H9 (cell line): ENCODE measurements at regions not wholly inside any gene's neighbourhood (a gene's known extent, or its start where the extent isn't known, plus 50 kb on each side); places are given as distances from the start of the nearest gene placed in this dataset.

Experiments used
- DNase-seq: peaks from one replicate; pipeline ENCODE4 v3.0.0-alpha.2; 2017
- H2AFZ ChIP-seq: one replicate; pipeline ENCODE4 v1.6.1; 2013; ENCODE audit warnings: mild to moderate bottlenecking, low read length, control low read depth, moderate library complexity
- H2AK5ac ChIP-seq: 2 replicates; pipeline ENCODE4 v1.6.1; 2013; ENCODE audit warnings: low read length, control low read depth, mixed read lengths; ENCODE audit not compliant: insufficient read length
- H2BK120ac ChIP-seq: one replicate; pipeline ENCODE4 v1.6.1; 2013; ENCODE audit warnings: low read depth, mild to moderate bottlenecking, low read length, control low read depth, inconsistent platforms; ENCODE audit not compliant: poor library complexity, severe bottlenecking
- H2BK12ac ChIP-seq: 2 replicates; pipeline ENCODE4 v1.6.1; 2013; ENCODE audit warnings: low read length, control low read depth, mixed read lengths, low read depth; ENCODE audit not compliant: insufficient read length
- H2BK15ac ChIP-seq: 2 replicates; pipeline ENCODE4 v1.6.1; 2013; ENCODE audit warnings: low read depth, low read length, control low read depth
- H2BK20ac ChIP-seq: one replicate; pipeline ENCODE4 v1.6.1; 2013; ENCODE audit warnings: low read depth, mild to moderate bottlenecking, low read length, control low read depth, inconsistent platforms; ENCODE audit not compliant: poor library complexity, severe bottlenecking
- H2BK5ac ChIP-seq: 2 replicates; pipeline ENCODE4 v1.6.1; 2013; ENCODE audit warnings: low read length, control low read depth, mixed read lengths; ENCODE audit not compliant: insufficient read length
- H3K14ac ChIP-seq: 2 replicates; pipeline ENCODE4 v1.6.1; 2013; ENCODE audit warnings: low read length, control low read depth; ENCODE audit not compliant: insufficient read depth
- H3K18ac ChIP-seq: 2 replicates; pipeline ENCODE4 v1.6.1; 2013; ENCODE audit warnings: low read depth, mild to moderate bottlenecking, mixed read lengths, low read length, control low read depth; ENCODE audit not compliant: insufficient read length
- H3K23ac ChIP-seq: 2 replicates; pipeline ENCODE4 v1.6.1; 2013; ENCODE audit warnings: low read length, control low read depth, mixed read lengths, low read depth; ENCODE audit not compliant: insufficient read length
- H3K23me2 ChIP-seq: 2 replicates; pipeline ENCODE4 v1.6.1; 2013; ENCODE audit warnings: low read depth, mild to moderate bottlenecking, mixed read lengths, low read length, control low read depth; ENCODE audit not compliant: insufficient read length, poor library complexity, severe bottlenecking
- H3K27ac ChIP-seq: 2 replicates; pipeline ENCODE4 v1.5.1; 2013; ENCODE audit warnings: low read length, control low read depth, mixed read lengths, low read depth; ENCODE audit not compliant: insufficient read length
- H3K27me3 ChIP-seq: 2 replicates; pipeline ENCODE4 v1.6.1; 2013; ENCODE audit warnings: low read length, control low read depth, inconsistent platforms; ENCODE audit not compliant: insufficient read depth
- H3K4ac ChIP-seq: 2 replicates; pipeline ENCODE4 v1.6.1; 2013; ENCODE audit warnings: low read depth, mild to moderate bottlenecking, control low read depth, inconsistent platforms, low read length, moderate library complexity
- H3K4me1 ChIP-seq: 2 replicates; pipeline ENCODE4 v1.6.1; 2013; ENCODE audit warnings: low read length, control low read depth, inconsistent platforms; ENCODE audit not compliant: insufficient read depth
- H3K4me2 ChIP-seq: 2 replicates; pipeline ENCODE4 v1.6.1; 2013; ENCODE audit warnings: low read length, control low read depth, mixed read lengths; ENCODE audit not compliant: insufficient read length, insufficient read depth
- H3K56ac ChIP-seq: 2 replicates; pipeline ENCODE4 v1.6.1; 2013; ENCODE audit warnings: low read depth, mild to moderate bottlenecking, mixed read lengths, low read length, control low read depth; ENCODE audit not compliant: insufficient read length
- H3K79me1 ChIP-seq: 2 replicates; pipeline ENCODE4 v1.6.1; 2013; ENCODE audit warnings: low read depth, mild to moderate bottlenecking, moderate library complexity, low read length, control low read depth, inconsistent platforms; ENCODE audit not compliant: insufficient read depth, poor library complexity, severe bottlenecking
- H3K79me2 ChIP-seq: 2 replicates; pipeline ENCODE4 v1.6.1; 2013; ENCODE audit warnings: low read length, control low read depth, inconsistent platforms; ENCODE audit not compliant: insufficient read depth
- H3K9ac ChIP-seq: 2 replicates; pipeline ENCODE4 v1.6.1; 2013; ENCODE audit warnings: low read length, control low read depth, mixed read lengths; ENCODE audit not compliant: insufficient read length; ENCODE audit errors: extremely low read depth
- H3K9me3 ChIP-seq: one replicate; pipeline ENCODE4 v1.6.1; 2013; ENCODE audit warnings: low read depth, low read length, inconsistent platforms; ENCODE audit not compliant: control insufficient read depth
- H3T11ph ChIP-seq: one replicate; pipeline ENCODE4 v1.6.1; 2013; ENCODE audit warnings: mild to moderate bottlenecking, low read length, control low read depth, inconsistent platforms
- H4K20me1 ChIP-seq: one replicate; pipeline ENCODE4 v1.6.1; 2013; ENCODE audit not compliant: control insufficient read depth, insufficient read length, insufficient read depth
- H4K5ac ChIP-seq: 2 replicates; pipeline ENCODE4 v1.6.1; 2013; ENCODE audit warnings: low read depth, mild to moderate bottlenecking, mixed read lengths, low read length, control low read depth; ENCODE audit not compliant: insufficient read length
- H4K8ac ChIP-seq: replicated peaks from 2 replicates; pipeline ENCODE4 v1.6.1; 2013; ENCODE audit warnings: low read length, control low read depth, mixed read lengths, low read depth; ENCODE audit not compliant: insufficient read length
- H4K91ac ChIP-seq: 2 replicates; pipeline ENCODE4 v1.6.1; 2013; ENCODE audit warnings: low read depth, mild to moderate bottlenecking, moderate library complexity, mixed read lengths, low read length, control low read depth; ENCODE audit not compliant: insufficient read length
- H3K27ac Mint-ChIP-seq, 3 experiments: 2 replicates in 2 of 3; 3 replicates in 1 of 3; pipeline ENCODE4 v1.8.0; 2020 to 2021; ENCODE audit warnings: mixed read lengths in 3 of 3, mild to moderate bottlenecking in 1 of 3, moderate library complexity in 1 of 3
- H3K27me3 Mint-ChIP-seq: 2 replicates; pipeline ENCODE4 v1.8.0; 2021; ENCODE audit warnings: low read depth, mild to moderate bottlenecking, moderate library complexity, mixed read lengths
- H3K36me3 Mint-ChIP-seq, 3 experiments: 2 replicates in 2 of 3; 3 replicates in 1 of 3; pipeline ENCODE4 v1.8.0; 2020 to 2021; ENCODE audit warnings: low read depth in 3 of 3, mixed read lengths in 3 of 3; ENCODE audit not compliant: insufficient read depth in 1 of 3
- H3K4me1 Mint-ChIP-seq, 2 experiments: 2 replicates each; pipeline ENCODE4 v1.8.0; 2020; ENCODE audit warnings: mixed read lengths in 2 of 2
- H3K4me3 Mint-ChIP-seq, 2 experiments: 2 replicates in 1 of 2; 3 replicates in 1 of 2; pipeline ENCODE4 v1.8.0; 2020 to 2021; ENCODE audit warnings: mild to moderate bottlenecking in 2 of 2, mixed read lengths in 2 of 2, moderate library complexity in 1 of 2
- H3K9me3 Mint-ChIP-seq, 2 experiments: 2 replicates in 1 of 2; 3 replicates in 1 of 2; pipeline ENCODE4 v1.8.0; 2020; ENCODE audit warnings: mild to moderate bottlenecking in 2 of 2, mixed read lengths in 2 of 2, moderate library complexity in 1 of 2
- WGBS: extraction: QIAGEN DNeasy Blood & Tissue Kit; methylation state at CpG from one replicate; pipeline ENCODE4 v1.1.7; 2013; ENCODE audit warnings: missing lambda C conversion rate, low lambda C conversion rate, mixed read lengths; ENCODE audit not compliant: insufficient read length; ENCODE audit errors: extremely low coverage; 5-methylcytosine and 5-hydroxymethylcytosine counted together
- TF ChIP-seq, protein P1 (sequence below): fragments of 200-600 bp; sonication (generic); conservative IDR thresholded peaks from 3 replicates; pipeline ENCODE4 v1.8.0; 2021; ENCODE audit warnings: antibody characterized with exemption, mild to moderate bottlenecking

DNA sequence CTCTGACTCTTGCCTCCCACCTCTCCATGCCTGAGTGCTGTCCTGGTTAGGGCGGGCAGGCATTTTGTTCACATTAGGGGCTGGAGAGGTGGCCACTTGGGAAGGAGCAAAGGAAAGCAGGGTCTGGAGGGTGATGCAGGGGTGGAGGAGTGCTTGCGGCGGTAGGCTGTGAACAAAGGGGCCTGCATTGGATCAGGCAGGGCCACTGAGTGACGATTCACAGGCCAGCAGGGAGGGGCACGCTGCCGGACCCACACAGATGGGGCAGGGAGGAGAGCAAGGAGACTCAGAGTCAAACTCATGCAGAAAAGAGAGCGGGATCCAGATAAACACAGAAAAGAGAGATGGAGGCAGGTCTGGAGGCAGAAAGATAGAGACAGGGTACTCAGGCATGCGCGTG is 58.4 kb upstream of the TBX3 start:
- no peak overlapping the region for H2AFZ ChIP-seq
- peaks cover under 1% of the 10 kb centered on the region; the same call in 1 of the 2 replicates for H3K27me3 ChIP-seq
- no CpG with 5 or more reads among the region's 9 CpGs for WGBS
- no peak overlapping the region for H4K8ac ChIP-seq
- no peak overlapping the region for H2BK20ac ChIP-seq
- H2BK12ac ChIP-seq: no peak overlapping the region
- H2AK5ac ChIP-seq: no peak overlapping the region
- no peak overlapping the region for H3K4ac ChIP-seq
- Mint-ChIP-seq H3K27ac (no peak overlapping the region; a peak in 1 of 7 replicates), H3K4me1 (peaks cover 11 to 20% of the 10 kb centered on the region in 2 experiments), H3K27me3 (peaks cover 3% of the 10 kb centered on the region), H3K4me3 (no peak overlapping the region), H3K9me3 (no peaks in the 10 kb centered on the region; a peak in 1 of 5 replicates), H3K36me3 (no peaks in the 10 kb centered on the region)
- TF ChIP-seq, protein P1, sequence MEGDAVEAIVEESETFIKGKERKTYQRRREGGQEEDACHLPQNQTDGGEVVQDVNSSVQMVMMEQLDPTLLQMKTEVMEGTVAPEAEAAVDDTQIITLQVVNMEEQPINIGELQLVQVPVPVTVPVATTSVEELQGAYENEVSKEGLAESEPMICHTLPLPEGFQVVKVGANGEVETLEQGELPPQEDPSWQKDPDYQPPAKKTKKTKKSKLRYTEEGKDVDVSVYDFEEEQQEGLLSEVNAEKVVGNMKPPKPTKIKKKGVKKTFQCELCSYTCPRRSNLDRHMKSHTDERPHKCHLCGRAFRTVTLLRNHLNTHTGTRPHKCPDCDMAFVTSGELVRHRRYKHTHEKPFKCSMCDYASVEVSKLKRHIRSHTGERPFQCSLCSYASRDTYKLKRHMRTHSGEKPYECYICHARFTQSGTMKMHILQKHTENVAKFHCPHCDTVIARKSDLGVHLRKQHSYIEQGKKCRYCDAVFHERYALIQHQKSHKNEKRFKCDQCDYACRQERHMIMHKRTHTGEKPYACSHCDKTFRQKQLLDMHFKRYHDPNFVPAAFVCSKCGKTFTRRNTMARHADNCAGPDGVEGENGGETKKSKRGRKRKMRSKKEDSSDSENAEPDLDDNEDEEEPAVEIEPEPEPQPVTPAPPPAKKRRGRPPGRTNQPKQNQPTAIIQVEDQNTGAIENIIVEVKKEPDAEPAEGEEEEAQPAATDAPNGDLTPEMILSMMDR: no peak
- DNase-seq: no peak
- no peak overlapping the region for H3K27ac ChIP-seq
- no peak overlapping the region for H2BK15ac ChIP-seq
- no peak overlapping the region for H3K18ac ChIP-seq
- H3K56ac ChIP-seq: no peak overlapping the region
- H3K4me1 ChIP-seq: no peaks in the 10 kb centered on the region; the same call in 1 of the 2 replicates
- no peaks in the 10 kb centered on the region for H3K79me2 ChIP-seq
- no peak overlapping the region for H3K9ac ChIP-seq
- no peak overlapping the region for H3T11ph ChIP-seq
- H3K14ac ChIP-seq: 0 out of 2 replicates have a peak overlapping the region, but pooled peaks have one; percentile 15
- no peak overlapping the region for H2BK5ac ChIP-seq
- no peak overlapping the region for H4K5ac ChIP-seq
- H2BK120ac ChIP-seq: no peak overlapping the region
- no peaks in the 10 kb centered on the region for H3K9me3 ChIP-seq
- no peak overlapping the region for H3K4me2 ChIP-seq
- no peaks in the 10 kb centered on the region for H4K20me1 ChIP-seq
- no peaks in the 10 kb centered on the region for H3K79me1 ChIP-seq
- no peak overlapping the region for H3K23ac ChIP-seq
- no peak overlapping the region for H4K91ac ChIP-seq
- no peaks in the 10 kb centered on the region for H3K23me2 ChIP-seq
